ENCODE measurements at regions not wholly inside any gene's neighbourhood (a gene's known extent, or its start where the extent isn't known, plus 50 kb on each side); places are given as distances from the start of the nearest gene placed in this dataset.

DNA sequence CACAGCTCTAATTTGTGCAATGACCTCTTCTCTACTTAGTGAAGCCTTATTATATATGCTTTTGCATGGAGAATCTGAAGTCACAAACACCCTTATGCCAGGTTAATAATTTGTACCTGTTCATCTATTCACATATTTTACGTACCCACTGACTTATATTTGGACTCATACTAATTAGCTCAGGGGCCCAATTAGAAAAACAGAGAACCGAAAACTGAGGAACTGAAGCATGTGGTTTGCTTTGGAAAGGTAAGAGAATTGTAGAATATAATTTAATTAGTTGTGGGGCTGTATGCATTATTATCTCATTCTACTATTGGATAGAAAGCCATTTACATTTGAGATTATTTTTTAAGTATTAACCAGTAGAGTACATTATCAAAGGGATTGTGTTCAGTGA is 805.9 kb upstream of the CITED2 start:
- DNase-seq (ENCODE audit: low read depth): no peak
- no peak overlapping the region for H3K4me3 ChIP-seq (ENCODE audit: low read depth, low read length)
- TF ChIP-seq, protein P1, sequence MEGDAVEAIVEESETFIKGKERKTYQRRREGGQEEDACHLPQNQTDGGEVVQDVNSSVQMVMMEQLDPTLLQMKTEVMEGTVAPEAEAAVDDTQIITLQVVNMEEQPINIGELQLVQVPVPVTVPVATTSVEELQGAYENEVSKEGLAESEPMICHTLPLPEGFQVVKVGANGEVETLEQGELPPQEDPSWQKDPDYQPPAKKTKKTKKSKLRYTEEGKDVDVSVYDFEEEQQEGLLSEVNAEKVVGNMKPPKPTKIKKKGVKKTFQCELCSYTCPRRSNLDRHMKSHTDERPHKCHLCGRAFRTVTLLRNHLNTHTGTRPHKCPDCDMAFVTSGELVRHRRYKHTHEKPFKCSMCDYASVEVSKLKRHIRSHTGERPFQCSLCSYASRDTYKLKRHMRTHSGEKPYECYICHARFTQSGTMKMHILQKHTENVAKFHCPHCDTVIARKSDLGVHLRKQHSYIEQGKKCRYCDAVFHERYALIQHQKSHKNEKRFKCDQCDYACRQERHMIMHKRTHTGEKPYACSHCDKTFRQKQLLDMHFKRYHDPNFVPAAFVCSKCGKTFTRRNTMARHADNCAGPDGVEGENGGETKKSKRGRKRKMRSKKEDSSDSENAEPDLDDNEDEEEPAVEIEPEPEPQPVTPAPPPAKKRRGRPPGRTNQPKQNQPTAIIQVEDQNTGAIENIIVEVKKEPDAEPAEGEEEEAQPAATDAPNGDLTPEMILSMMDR (IDR thresholded peaks at IDR 0.05; ENCODE audit: insufficient read depth, low read depth, low read length, missing control alignments): no peak

DNA sequence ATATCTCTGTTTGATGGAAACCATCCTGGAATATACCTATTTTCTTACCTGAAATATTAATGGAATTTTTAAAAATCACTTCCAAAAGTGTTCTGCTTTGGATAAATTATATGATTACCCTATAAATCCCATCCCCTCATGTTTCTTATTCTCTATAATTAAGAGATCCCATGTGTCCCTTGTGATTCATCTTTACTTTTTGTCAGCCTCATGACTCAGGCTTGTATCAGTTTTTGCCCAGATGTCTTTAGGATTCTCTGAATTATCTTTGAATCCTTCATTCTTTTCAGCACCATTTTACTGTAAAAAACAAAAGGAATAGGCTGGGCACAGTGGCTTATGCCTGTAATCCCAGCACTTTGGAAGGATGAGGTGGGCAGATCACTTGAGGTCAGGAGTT is 804.5 kb upstream of the CITED2 start:
- TF ChIP-seq, protein P1 (IDR thresholded peaks at IDR 0.05; ENCODE audit: insufficient read depth, low read depth, low read length, missing control alignments): no peak
- no peak for DNase-seq (ENCODE audit: low read depth)
- H3K4me3 ChIP-seq (ENCODE audit: low read depth, low read length): no peak overlapping the region

DNA sequence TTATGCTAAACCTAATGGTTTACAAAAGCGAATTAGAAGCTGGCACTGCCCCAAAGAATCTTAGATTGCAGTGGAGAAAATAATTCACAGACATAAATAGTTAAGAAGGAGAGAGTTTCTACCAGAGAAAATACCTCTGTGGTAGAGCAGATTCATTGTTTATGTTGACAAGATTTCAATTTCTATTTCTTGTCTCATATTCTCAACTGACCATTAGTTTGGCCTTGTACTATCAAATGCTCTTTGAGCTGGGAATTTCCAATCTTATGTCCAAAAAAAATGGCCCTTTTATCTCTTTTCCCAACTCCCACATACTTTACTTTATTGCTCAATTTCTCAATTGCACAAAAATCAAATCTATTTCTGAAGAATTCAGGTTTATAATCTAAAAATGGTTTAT is 804.1 kb upstream of the CITED2 start:
- TF ChIP-seq, protein P1 (IDR thresholded peaks at IDR 0.05; ENCODE audit: insufficient read depth, low read depth, low read length, missing control alignments): no peak
- DNase-seq (ENCODE audit: low read depth): no peak
- H3K4me3 ChIP-seq (ENCODE audit: low read depth, low read length): no peak overlapping the region

DNA sequence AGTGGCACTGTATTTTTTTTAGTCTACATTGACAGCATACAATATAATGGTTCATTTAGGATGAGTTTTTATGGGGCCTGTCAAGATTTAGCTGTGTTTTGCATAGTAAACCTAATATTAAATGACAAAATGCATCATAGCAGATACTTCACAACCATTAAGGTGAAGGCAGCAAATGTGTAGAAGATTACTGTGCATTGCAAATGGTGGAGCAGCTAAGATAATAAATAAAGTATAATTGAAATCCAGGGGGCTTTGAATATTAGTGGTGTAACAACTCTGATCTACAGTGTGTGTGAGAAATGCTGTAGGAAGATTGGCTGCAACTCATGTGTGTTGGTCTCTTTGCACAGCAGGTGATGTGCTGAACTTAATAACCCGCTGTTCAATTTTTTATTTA is 801.9 kb upstream of the CITED2 start:
- no peak for DNase-seq (ENCODE audit: low read depth)
- TF ChIP-seq, protein P1 (IDR thresholded peaks at IDR 0.05; ENCODE audit: insufficient read depth, low read depth, low read length, missing control alignments): no peak
- H3K4me3 ChIP-seq (ENCODE audit: low read depth, low read length): no peak overlapping the region

DNA sequence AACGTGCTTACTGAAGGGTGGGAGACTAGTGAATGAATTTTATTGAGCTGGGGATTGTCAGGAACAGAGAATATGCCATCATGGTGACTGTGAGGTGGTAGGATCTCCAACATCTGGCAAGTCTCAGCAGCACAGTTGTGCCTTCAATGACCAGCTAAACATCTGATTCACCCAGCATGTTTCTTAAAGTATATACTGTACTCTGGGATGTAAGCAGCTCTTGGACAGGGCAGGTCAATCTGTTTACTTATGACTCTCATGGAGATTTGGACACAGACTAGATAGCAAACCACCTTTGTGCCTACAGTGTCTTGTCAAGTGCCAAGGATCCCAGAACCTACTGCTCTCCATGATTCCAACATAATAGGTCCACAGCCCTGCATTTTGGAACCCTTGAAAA is 801.0 kb upstream of the CITED2 start:
- TF ChIP-seq, protein P1 (IDR thresholded peaks at IDR 0.05; ENCODE audit: insufficient read depth, low read depth, low read length, missing control alignments): no peak
- H3K4me3 ChIP-seq (ENCODE audit: low read depth, low read length): no peak overlapping the region
- no peak for DNase-seq (ENCODE audit: low read depth)

DNA sequence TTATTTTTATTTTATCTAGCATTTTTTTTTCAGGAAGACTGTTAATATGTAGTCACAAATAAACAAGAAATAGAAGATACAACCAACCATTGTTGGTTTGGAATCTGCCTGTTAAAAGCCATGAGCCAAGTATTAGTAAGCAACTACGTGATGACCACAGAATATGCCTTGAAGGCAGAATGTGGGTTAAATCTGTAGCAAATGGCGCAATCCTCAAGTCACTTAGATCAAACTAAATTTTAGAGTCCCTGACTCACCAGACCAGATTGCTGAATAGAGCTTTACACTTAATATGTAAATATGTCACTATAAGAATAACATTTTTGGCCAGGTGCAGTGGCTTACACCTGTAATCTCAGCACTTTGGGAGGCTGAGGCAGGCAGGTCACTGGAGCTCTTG is 800.1 kb upstream of the CITED2 start:
- no peak overlapping the region for H3K4me3 ChIP-seq (ENCODE audit: low read depth, low read length)
- no peak for DNase-seq (ENCODE audit: low read depth)
- TF ChIP-seq, protein P1 (IDR thresholded peaks at IDR 0.05; ENCODE audit: insufficient read depth, low read depth, low read length, missing control alignments): no peak

DNA sequence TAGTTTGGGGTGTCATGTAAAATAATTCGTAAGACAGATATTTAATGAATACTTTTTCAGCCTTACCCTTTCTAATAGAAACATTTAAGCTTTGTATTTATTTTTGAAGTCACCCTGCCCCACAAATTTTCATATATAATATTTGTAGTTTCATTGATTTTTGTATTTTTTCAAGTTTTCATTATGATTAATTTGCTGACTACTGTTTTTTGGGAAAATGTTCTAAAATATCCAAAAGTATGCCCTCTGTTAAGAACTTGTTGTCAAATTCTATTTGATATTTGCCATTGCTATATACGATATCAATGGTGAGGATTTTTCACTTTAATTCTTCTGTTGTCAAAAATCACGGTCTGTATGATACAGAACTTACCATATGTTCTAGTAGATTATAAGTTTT is 793.9 kb upstream of the CITED2 start:
- H3K4me3 ChIP-seq (ENCODE audit: low read depth, low read length): no peak overlapping the region
- no peak for DNase-seq (ENCODE audit: low read depth)
- TF ChIP-seq, protein P1 (IDR thresholded peaks at IDR 0.05; ENCODE audit: insufficient read depth, low read depth, low read length, missing control alignments): no peak

Data from GM12865 (cell line).